ENCODE measurements at regions not wholly inside any gene's neighbourhood (a gene's known extent, or its start where the extent isn't known, plus 50 kb on each side); places are given as distances from the start of the nearest gene placed in this dataset.
"Not testable (repeated sequence)": the region's sequence is repeated elsewhere in the genome, so short reads cannot be mapped to it uniquely, and the experiment has no call there.

- Histone ChIP-seq H3K4me1 (no peaks in the 10 kb centered on the region), H3K4me2 (no peak overlapping the region), H3K4me3 (no peak overlapping the region), H3K27ac (no peak overlapping the region), H3K9me3 (no peaks in the 10 kb centered on the region)
- CTCF ChIA-PET = no interaction called here
- ATAC-seq (no peak), FAIRE-seq (no peak), DNase-seq (ENCODE audit: low read depth in 1 of 2, low spot score in 1 of 2) (no peak)
- POLR2A ChIA-PET = no interaction called here
- TF ChIP-seq PHF8 (IDR thresholded peaks at IDR 0.05; ENCODE audit: borderline replicate concordance, low read depth) (no peak), HOXB5 (CRISPR knock-in tag; IDR thresholded peaks at IDR 0.05) (no peak), EHMT2 (IDR thresholded peaks at IDR 0.05; ENCODE audit: low read depth) (no peak), SMC3 (IDR thresholded peaks at IDR 0.05) (no peak), JUNB (IDR thresholded peaks at IDR 0.05) (no peak), BHLHE40 (IDR thresholded peaks at IDR 0.05; ENCODE audit: low read depth, low read length) (no peak), RARB (CRISPR knock-in tag; IDR thresholded peaks at IDR 0.05) (no peak), CBX8 (IDR thresholded peaks at IDR 0.05) (no peak), TFCP2L1 (CRISPR knock-in tag; IDR thresholded peaks at IDR 0.05) (no peak), ZC3H11A (IDR thresholded peaks at IDR 0.05) (no peak), FOSB (CRISPR knock-in tag; IDR thresholded peaks at IDR 0.05) (no peak), HOXB13 (CRISPR knock-in tag; IDR thresholded peaks at IDR 0.05; ENCODE audit: low read depth) (no peak), RNF2 (IDR thresholded peaks at IDR 0.05; ENCODE audit: borderline replicate concordance, low read depth) (no peak), POLR2AphosphoS2 (conservative IDR thresholded peaks at IDR 0.05; ENCODE audit: low read length) (no peak), NPAS2 (CRISPR knock-in tag; IDR thresholded peaks at IDR 0.05; ENCODE audit: borderline replicate concordance) (no peak)
- TF ChIP-seq, protein P1, sequence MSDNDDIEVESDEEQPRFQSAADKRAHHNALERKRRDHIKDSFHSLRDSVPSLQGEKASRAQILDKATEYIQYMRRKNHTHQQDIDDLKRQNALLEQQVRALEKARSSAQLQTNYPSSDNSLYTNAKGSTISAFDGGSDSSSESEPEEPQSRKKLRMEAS (IDR thresholded peaks at IDR 0.05) = no peak
- WGBS (ENCODE audit: missing lambda C conversion rate) = 33% methylated on average over 6 of the region's 6 CpGs
Observed at GRCh38 chr7:53491051-53491450, 455.6 kb downstream of the POM121L12 start.

DNA sequence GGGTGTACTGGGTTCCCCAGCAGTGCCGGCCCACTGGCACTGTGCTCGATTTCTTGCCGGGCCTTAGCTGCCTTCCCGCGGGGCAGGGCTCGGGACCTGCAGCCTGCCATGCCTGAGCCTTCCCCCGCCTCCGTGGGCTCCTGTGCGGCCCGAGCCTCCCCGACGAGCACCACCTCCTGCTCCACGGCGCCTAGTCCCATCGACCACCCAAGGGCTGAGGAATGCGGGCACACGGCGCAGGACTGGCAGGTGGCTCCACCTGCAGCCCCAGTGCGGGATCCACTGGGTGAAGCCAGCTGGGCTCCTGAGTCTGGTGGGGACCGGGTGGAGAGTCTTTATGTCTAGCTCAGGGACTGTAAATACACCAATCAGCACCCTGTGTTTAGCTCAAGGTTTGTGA lies 459.7 kb downstream of the POM121L12 start:
- H3K9me3 ChIP-seq; ATAC-seq; H3K27ac ChIP-seq; CTCF ChIA-PET; FAIRE-seq; DNase-seq (ENCODE audit: low read depth in 1 of 2, low spot score in 1 of 2); H3K4me2 ChIP-seq; POLR2A ChIA-PET; H3K4me1 ChIP-seq; H3K4me3 ChIP-seq: not testable (repeated sequence)
- 31% methylated on average over 6 of the region's 20 CpGs for WGBS (ENCODE audit: missing lambda C conversion rate)

DNA sequence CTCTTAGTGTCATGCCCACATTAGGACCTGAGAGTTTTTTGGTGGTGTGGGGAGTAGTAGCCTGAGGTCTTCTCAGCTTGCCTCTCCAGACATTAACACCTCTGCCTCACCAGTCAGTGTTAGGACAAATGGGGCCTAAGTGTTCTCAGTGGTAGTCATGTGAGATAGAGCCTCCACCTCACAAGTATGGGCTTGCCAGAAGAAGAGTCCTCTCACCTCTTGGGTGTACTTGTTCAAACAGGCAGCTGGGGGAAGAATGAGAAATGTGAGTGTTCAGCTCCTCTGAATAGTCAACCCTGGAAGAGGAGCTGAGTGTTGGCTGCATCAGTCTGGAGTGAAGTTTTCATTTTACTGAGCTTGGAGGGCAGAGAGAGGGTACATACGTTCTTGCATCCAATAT lies 464.6 kb downstream of the POM121L12 start:
- no peak for ATAC-seq
- no peak overlapping the region for H3K27ac ChIP-seq
- ChIA-PET POLR2A (no interaction called here), CTCF (no interaction called here)
- TF ChIP-seq MAFK (IDR thresholded peaks at IDR 0.05; ENCODE audit: partially characterized antibody) (no peak), PHF8 (IDR thresholded peaks at IDR 0.05; ENCODE audit: borderline replicate concordance, low read depth) (no peak), CEBPB (IDR thresholded peaks at IDR 0.05) (no peak), RNF2 (IDR thresholded peaks at IDR 0.05; ENCODE audit: borderline replicate concordance, low read depth) (no peak), GATA3 (IDR thresholded peaks at IDR 0.05; ENCODE audit: borderline replicate concordance) (no peak), FOSB (CRISPR knock-in tag; IDR thresholded peaks at IDR 0.05) (no peak)
- H3K4me3 ChIP-seq = no peak overlapping the region
- no peak overlapping the region for H3K4me2 ChIP-seq
- H3K4me1 ChIP-seq = no peaks in the 10 kb centered on the region
- FAIRE-seq = no peak
- H3K9me3 ChIP-seq = no peaks in the 10 kb centered on the region
- 0% methylated on average over 1 of the region's 1 CpG for WGBS (ENCODE audit: missing lambda C conversion rate)
- DNase-seq (ENCODE audit: low read depth in 1 of 2, low spot score in 1 of 2) = no peak

DNA sequence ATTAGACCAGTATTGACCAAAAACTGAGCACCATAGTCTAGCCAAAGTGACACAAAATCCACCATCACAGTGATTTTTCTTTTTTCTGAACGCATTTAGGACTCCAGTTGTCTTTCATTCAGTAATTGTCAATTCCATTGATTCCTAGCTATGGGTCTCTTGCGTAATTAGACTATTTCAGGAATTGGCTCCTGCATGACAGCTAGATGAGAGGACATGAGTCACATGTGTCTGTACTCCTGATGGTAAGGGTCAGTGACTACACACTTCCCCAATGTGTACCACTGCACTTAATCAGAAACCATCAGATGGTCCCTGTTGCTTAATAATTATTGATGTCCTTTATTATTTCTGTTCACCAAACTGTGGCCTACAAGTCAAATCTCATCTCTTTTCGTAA lies 469.5 kb downstream of the POM121L12 start:
- H3K4me1 ChIP-seq = no peaks in the 10 kb centered on the region
- no peaks in the 10 kb centered on the region for H3K9me3 ChIP-seq
- ATAC-seq (no peak), DNase-seq (ENCODE audit: low read depth in 1 of 2, low spot score in 1 of 2) (no peak), FAIRE-seq (no peak)
- no peak overlapping the region for H3K4me2 ChIP-seq
- ChIA-PET POLR2A (no interaction called here), CTCF (no interaction called here)
- WGBS (ENCODE audit: missing lambda C conversion rate) = 13% methylated on average over 3 of the region's 3 CpGs
- H3K27ac ChIP-seq = no peak overlapping the region
- TF ChIP-seq CHD4 (IDR thresholded peaks at IDR 0.05; ENCODE audit: borderline replicate concordance) (no peak), ZNF302 (CRISPR knock-in tag; IDR thresholded peaks at IDR 0.05) (no peak)
- no peak overlapping the region for H3K4me3 ChIP-seq

DNA sequence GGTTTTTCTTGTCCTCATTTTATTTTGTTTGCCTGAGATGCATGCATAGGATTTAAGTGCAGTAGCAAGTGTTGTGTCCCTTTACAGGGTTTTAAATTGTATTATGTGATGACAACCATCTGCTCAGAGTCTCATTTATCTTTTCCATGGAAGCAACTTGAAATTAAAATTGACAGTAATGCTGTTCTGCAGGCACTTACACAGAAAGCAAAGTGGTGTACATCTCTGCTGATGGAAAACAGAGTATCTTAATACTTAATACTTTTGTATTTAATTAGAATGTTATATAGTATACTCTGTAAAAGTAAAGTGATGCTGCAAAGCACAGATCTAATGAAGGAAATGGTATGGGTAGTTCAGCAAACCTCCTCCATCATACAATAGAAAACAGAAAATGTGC lies 482.9 kb downstream of the POM121L12 start:
- Histone ChIP-seq H3K4me1 (no peaks in the 10 kb centered on the region), H3K27ac (no peak overlapping the region), H3K4me2 (no peak overlapping the region), H3K4me3 (no peak overlapping the region), H3K9me3 (0 out of 3 replicates have a peak, but pooled peaks cover 3% of the 10 kb centered on the region)
- CTCF ChIA-PET = no interaction called here
- DNase-seq (ENCODE audit: low read depth in 1 of 2, low spot score in 1 of 2) = no peak
- no peak for FAIRE-seq
- POLR2A ChIA-PET = no interaction called here
- no peak for TF ChIP-seq HEYL (CRISPR knock-in tag; IDR thresholded peaks at IDR 0.05)
- TF ChIP-seq EP300 (IDR thresholded peaks at IDR 0.05) = no peak
- TF ChIP-seq, protein P2, sequence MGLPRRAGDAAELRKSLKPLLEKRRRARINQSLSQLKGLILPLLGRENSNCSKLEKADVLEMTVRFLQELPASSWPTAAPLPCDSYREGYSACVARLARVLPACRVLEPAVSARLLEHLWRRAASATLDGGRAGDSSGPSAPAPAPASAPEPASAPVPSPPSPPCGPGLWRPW (IDR thresholded peaks at IDR 0.05) = no peak
- no peak for TF ChIP-seq RARB (CRISPR knock-in tag; IDR thresholded peaks at IDR 0.05)
- no peak for ATAC-seq
